ENCODE measurements at regions not wholly inside any gene's neighbourhood (a gene's known extent, or its start where the extent isn't known, plus 50 kb on each side); places are given as distances from the start of the nearest gene placed in this dataset.

- TF ChIP-seq E4F1 (CRISPR knock-in tag; IDR thresholded peaks at IDR 0.05; ENCODE audit: borderline replicate concordance) (no peak), CHD2 (IDR thresholded peaks at IDR 0.05; ENCODE audit: low read depth, low read length) (no peak), TBL1XR1 (IDR thresholded peaks at IDR 0.05; ENCODE audit: low read length in 2 of 2) (no peak)
Observed at GRCh38 chr18:55805666-55806065, 217.7 kb upstream of the TCF4 start.
